ENCODE measurements at regions not wholly inside any gene's neighbourhood (a gene's known extent, or its start where the extent isn't known, plus 50 kb on each side); places are given as distances from the start of the nearest gene placed in this dataset.

- Mint-ChIP-seq H3K27me3 (no peaks in the 10 kb centered on the region), H3K9me3 (peaks cover 4 to 23% (median 12%) of the 10 kb centered on the region in 7 donors), H3K4me1 (peaks cover 2 to 6% (median 3%) of the 10 kb centered on the region in 3 donors), H3K4me3 (no peak overlapping the region), H3K36me3 (peaks cover 0 to 8% of the 10 kb centered on the region in 2 donors), H3K27ac (no peak overlapping the region)
- no peak for ATAC-seq (ENCODE audit: low read depth in 2 of 2)
- DNase-seq = no peak
Observed at GRCh38 chr3:16721494-16721893, 116.3 kb upstream of the DAZL start.

- ATAC-seq (ENCODE audit: low read depth in 2 of 2) = peak in 1 of 2 donors; percentile 25
Observed at GRCh38 chr3:16723978-16724377, 118.8 kb upstream of the DAZL start.

GRCh38 chr3:16724487-16724886 is 119.3 kb upstream of the DAZL start:
- no peak for DNase-seq
- H3K27ac Mint-ChIP-seq = no peak overlapping the region
- peaks cover 0 to 15% of the 10 kb centered on the region in 2 donors for H3K36me3 Mint-ChIP-seq
- peaks cover 7 to 10% (median 7%) of the 10 kb centered on the region in 3 donors for H3K27me3 Mint-ChIP-seq
- no peak for ATAC-seq (ENCODE audit: low read depth in 2 of 2)
- H3K4me3 Mint-ChIP-seq = no peak overlapping the region
- H3K4me1 Mint-ChIP-seq = peaks cover 2 to 6% (median 3%) of the 10 kb centered on the region in 3 donors
- H3K9me3 Mint-ChIP-seq = peaks cover 4 to 31% (median 15%) of the 10 kb centered on the region in 7 donors

More at GRCh38 chr3:16723978-16724377, 118.8 kb upstream of the DAZL start:
- DNase-seq = no peak
- Mint-ChIP-seq H3K27ac (no peak overlapping the region), H3K27me3 (peaks cover 1 to 5% (median 5%) of the 10 kb centered on the region in 3 donors), H3K4me3 (no peak overlapping the region), H3K36me3 (peaks cover 0 to 10% of the 10 kb centered on the region in 2 donors), H3K9me3 (peaks cover 4 to 31% (median 15%) of the 10 kb centered on the region in 7 donors), H3K4me1 (peaks cover 2 to 6% (median 3%) of the 10 kb centered on the region in 3 donors)

- ATAC-seq (ENCODE audit: low read depth in 2 of 2) = no peak
- no peak for DNase-seq
Observed at GRCh38 chr3:16725972-16726371, 120.7 kb upstream of the DAZL start.

GRCh38 chr3:16728770-16729745 is 123.8 kb upstream of the DAZL start:
- ATAC-seq (ENCODE audit: low read depth in 2 of 2) (no peak), DNase-seq (no peak)
- Mint-ChIP-seq H3K9me3 (peaks cover 20 to 47% (median 42%) of the 10 kb centered on the region in 7 donors), H3K27ac (no peak overlapping the region), H3K36me3 (peaks cover 10 to 36% of the 10 kb centered on the region in 2 donors), H3K4me1 (no peaks in the 10 kb centered on the region), H3K4me3 (no peak overlapping the region), H3K27me3 (peaks cover 7 to 31% (median 29%) of the 10 kb centered on the region in 3 donors)

More at GRCh38 chr3:16725972-16726371, 120.7 kb upstream of the DAZL start:
- no peak overlapping the region for H3K4me3 Mint-ChIP-seq
- H3K27me3 Mint-ChIP-seq = peaks cover 7 to 11% (median 7%) of the 10 kb centered on the region in 3 donors
- no peaks in the 10 kb centered on the region for H3K4me1 Mint-ChIP-seq
- H3K9me3 Mint-ChIP-seq = peaks cover 4 to 31% (median 15%) of the 10 kb centered on the region in 7 donors
- peaks cover 0 to 8% of the 10 kb centered on the region in 2 donors for H3K36me3 Mint-ChIP-seq
- no peak overlapping the region for H3K27ac Mint-ChIP-seq

GRCh38 chr3:16738451-16738850 is 133.2 kb upstream of the DAZL start:
- no peak for DNase-seq

GRCh38 chr3:16739541-16740105 is 134.4 kb upstream of the DAZL start:
- Mint-ChIP-seq H3K4me3 (no peak overlapping the region), H3K36me3 (peaks cover 0 to 6% of the 10 kb centered on the region in 2 donors), H3K27me3 (no peaks in the 10 kb centered on the region), H3K4me1 (peaks cover 0 to 4% (median 0%) of the 10 kb centered on the region in 3 donors), H3K9me3 (peaks cover 3 to 20% (median 16%) of the 10 kb centered on the region in 7 donors), H3K27ac (no peak overlapping the region)
- ATAC-seq (ENCODE audit: low read depth in 2 of 2) (no peak), DNase-seq (no peak)

More at GRCh38 chr3:16738451-16738850, 133.2 kb upstream of the DAZL start:
- peaks cover 0 to 7% (median 1%) of the 10 kb centered on the region in 3 donors for H3K27me3 Mint-ChIP-seq
- H3K4me1 Mint-ChIP-seq = peaks cover 0 to 7% (median 0%) of the 10 kb centered on the region in 3 donors
- H3K27ac Mint-ChIP-seq = peak overlapping the region in 1 of 6 donors; percentile 5
- H3K36me3 Mint-ChIP-seq = peaks cover under 1 to 16% of the 10 kb centered on the region in 2 donors
- H3K9me3 Mint-ChIP-seq = peaks cover 6 to 28% (median 22%) of the 10 kb centered on the region in 7 donors
- H3K4me3 Mint-ChIP-seq = no peak overlapping the region
- no peak for ATAC-seq (ENCODE audit: low read depth in 2 of 2)

GRCh38 chr3:16740515-16740914 is 135.3 kb upstream of the DAZL start:
- ATAC-seq (ENCODE audit: low read depth in 2 of 2) (no peak), DNase-seq (no peak)
- H3K36me3 Mint-ChIP-seq = peaks cover 0 to 6% of the 10 kb centered on the region in 2 donors
- H3K27ac Mint-ChIP-seq = no peak overlapping the region
- peaks cover 0 to 4% (median 0%) of the 10 kb centered on the region in 3 donors for H3K4me1 Mint-ChIP-seq
- H3K9me3 Mint-ChIP-seq = peaks cover 0 to 15% (median 8%) of the 10 kb centered on the region in 7 donors
- no peak overlapping the region for H3K4me3 Mint-ChIP-seq
- peaks cover 0 to 7% (median 5%) of the 10 kb centered on the region in 3 donors for H3K27me3 Mint-ChIP-seq

GRCh38 chr3:16741103-16741758 is 136.0 kb upstream of the DAZL start:
- no peak for ATAC-seq (ENCODE audit: low read depth in 2 of 2)
- peaks cover 0 to 14% (median 12%) of the 10 kb centered on the region in 3 donors for H3K27me3 Mint-ChIP-seq
- no peak overlapping the region for H3K4me3 Mint-ChIP-seq
- peaks cover 0 to 6% of the 10 kb centered on the region in 2 donors for H3K36me3 Mint-ChIP-seq
- DNase-seq = no peak
- H3K27ac Mint-ChIP-seq = no peak overlapping the region
- H3K4me1 Mint-ChIP-seq = peaks cover 0 to 4% (median 0%) of the 10 kb centered on the region in 3 donors
- peaks cover 0 to 10% (median 3%) of the 10 kb centered on the region in 7 donors for H3K9me3 Mint-ChIP-seq

GRCh38 chr3:16741890-16742289 is 136.7 kb upstream of the DAZL start:
- DNase-seq (no peak), ATAC-seq (ENCODE audit: low read depth in 2 of 2) (no peak)
- H3K4me1 Mint-ChIP-seq = peaks cover 0 to 4% (median 0%) of the 10 kb centered on the region in 3 donors
- peaks cover 0 to 6% of the 10 kb centered on the region in 2 donors for H3K36me3 Mint-ChIP-seq
- H3K9me3 Mint-ChIP-seq = peaks cover 0 to 7% (median 3%) of the 10 kb centered on the region in 7 donors
- H3K27ac Mint-ChIP-seq = peak overlapping the region in 1 of 6 donors; percentile 61
- H3K27me3 Mint-ChIP-seq = peaks cover 0 to 15% (median 13%) of the 10 kb centered on the region in 3 donors
- peak overlapping the region in 1 of 8 donors; percentile 49 for H3K4me3 Mint-ChIP-seq

- peaks cover 0 to 15% (median 13%) of the 10 kb centered on the region in 3 donors for H3K27me3 Mint-ChIP-seq
- DNase-seq (no peak), ATAC-seq (ENCODE audit: low read depth in 2 of 2) (no peak)
- H3K27ac Mint-ChIP-seq = no peak overlapping the region
- H3K4me3 Mint-ChIP-seq = no peak overlapping the region
- peaks cover 0 to 7% (median 3%) of the 10 kb centered on the region in 7 donors for H3K9me3 Mint-ChIP-seq
- peaks cover 0 to 6% of the 10 kb centered on the region in 2 donors for H3K36me3 Mint-ChIP-seq
- no peaks in the 10 kb centered on the region for H3K4me1 Mint-ChIP-seq
Observed at GRCh38 chr3:16743276-16743675, 138.1 kb upstream of the DAZL start.

- DNase-seq (no peak), ATAC-seq (ENCODE audit: low read depth in 2 of 2) (no peak)
- Mint-ChIP-seq H3K9me3 (peaks cover 0 to 2% (median 0%) of the 10 kb centered on the region in 7 donors), H3K27ac (peak overlapping the region in 2 of 6 donors; percentile 8 to 57), H3K4me1 (no peaks in the 10 kb centered on the region), H3K4me3 (no peak overlapping the region), H3K27me3 (no peaks in the 10 kb centered on the region), H3K36me3 (no peaks in the 10 kb centered on the region)
Observed at GRCh38 chr3:16759227-16759903, 125.4 kb upstream of the PLCL2 start.
